HG03558 (cell line): ENCODE measurements at regions not wholly inside any gene's neighbourhood (a gene's known extent, or its start where the extent isn't known, plus 50 kb on each side); places are given as distances from the start of the nearest gene placed in this dataset.
"Not testable (repeated sequence)": the region's sequence is repeated elsewhere in the genome, so short reads cannot be mapped to it uniquely, and the experiment has no call there.

ENCODE experiments used
- ATAC-seq: cut with Tn5 transposase; IDR thresholded peaks from one replicate; pipeline ENCODE4 v1.9.1; 2021; ENCODE audit warnings: moderate number of reproducible peaks; ENCODE audit not compliant: unreplicated experiment; ENCODE audit errors: extremely low read depth

- ATAC-seq = no peak
Observed at GRCh38 chr2:167756446-167756845, 490.9 kb downstream of the STK39 start.

GRCh38 chr2:167753142-167753541 lies 494.3 kb downstream of the STK39 start:
- ATAC-seq = no peak

GRCh38 chr2:167752734-167753133 lies 494.7 kb downstream of the STK39 start:
- no peak for ATAC-seq

- no peak for ATAC-seq
Observed at GRCh38 chr2:167750675-167751074, 496.7 kb downstream of the STK39 start.

GRCh38 chr2:167749660-167750059 lies 497.7 kb downstream of the STK39 start:
- ATAC-seq = no peak

GRCh38 chr2:167749016-167749415 lies 498.4 kb downstream of the STK39 start:
- no peak for ATAC-seq

- ATAC-seq = no peak
Observed at GRCh38 chr2:167748536-167748935, 498.9 kb downstream of the STK39 start.

GRCh38 chr2:167745667-167746066 lies 501.7 kb downstream of the STK39 start:
- ATAC-seq = no peak

GRCh38 chr2:167739921-167740320 lies 507.5 kb downstream of the STK39 start:
- not testable (repeated sequence) for ATAC-seq

GRCh38 chr2:167733747-167734146 lies 513.6 kb downstream of the STK39 start:
- ATAC-seq = no peak

- no peak for ATAC-seq
Observed at GRCh38 chr2:167732326-167732725, 515.1 kb downstream of the STK39 start.

- ATAC-seq = no peak
Observed at GRCh38 chr2:167729911-167730310, 517.5 kb downstream of the STK39 start.

GRCh38 chr2:167726788-167727187 lies 520.6 kb downstream of the STK39 start:
- ATAC-seq = no peak

- ATAC-seq = no peak
Observed at GRCh38 chr2:167721593-167721992, 525.8 kb downstream of the STK39 start.

GRCh38 chr2:167719410-167719809 lies 528.0 kb downstream of the STK39 start:
- no peak for ATAC-seq

GRCh38 chr2:167718560-167718959 lies 528.8 kb downstream of the STK39 start:
- ATAC-seq = no peak

- ATAC-seq = no peak
Observed at GRCh38 chr2:167715932-167716331, 531.5 kb downstream of the STK39 start.

GRCh38 chr2:167715498-167715897 lies 531.9 kb downstream of the STK39 start:
- not testable (repeated sequence) for ATAC-seq

GRCh38 chr2:167712275-167712674 lies 535.1 kb downstream of the STK39 start:
- no peak for ATAC-seq

GRCh38 chr2:167708998-167709397 lies 538.4 kb downstream of the STK39 start:
- ATAC-seq = no peak

GRCh38 chr2:167706800-167707199 lies 540.6 kb downstream of the STK39 start:
- no peak for ATAC-seq

GRCh38 chr2:167703441-167703840 lies 544.0 kb downstream of the STK39 start:
- ATAC-seq = no peak

- ATAC-seq = no peak
Observed at GRCh38 chr2:167702227-167702626, 545.2 kb downstream of the STK39 start.
